OCI-LY1 (cell line): ENCODE measurements at regions not wholly inside any gene's neighbourhood (a gene's known extent, or its start where the extent isn't known, plus 50 kb on each side); places are given as distances from the start of the nearest gene placed in this dataset.

Source experiments
- H2AFZ ChIP-seq: fragments of 200-600 bp; sonication (generic), shearing (Covaris generic); 2 replicates; pipeline ENCODE4 v1.6.0; 2014; ENCODE audit warnings: antibody characterized with exemption, mild to moderate bottlenecking, low read length
- H3F3A ChIP-seq: fragments of 200-600 bp; sonication (generic), shearing (Covaris generic); 2 replicates; pipeline ENCODE4 v1.6.0; 2014; ENCODE audit warnings: mild to moderate bottlenecking, antibody characterized with exemption, low read length, moderate library complexity; ENCODE audit not compliant: insufficient read depth
- H3K27ac ChIP-seq: fragments of 200-600 bp; sonication (generic); 2 replicates; pipeline ENCODE4 v1.5.1; 2014; ENCODE audit warnings: low read length, mixed run types, mild to moderate bottlenecking, low read depth; ENCODE audit not compliant: poor library complexity, severe bottlenecking
- H3K27me3 ChIP-seq: fragments of 200-600 bp; sonication (generic); 2 replicates; pipeline ENCODE4 v1.6.0; 2014; ENCODE audit warnings: antibody characterized with exemption, mild to moderate bottlenecking, low read length, moderate library complexity; ENCODE audit not compliant: insufficient read depth
- H3K36me3 ChIP-seq: fragments of 200-600 bp; sonication (generic); 2 replicates; pipeline ENCODE4 v1.6.1; 2014; ENCODE audit warnings: mild to moderate bottlenecking, antibody characterized with exemption, low read length, moderate library complexity, mixed read lengths; ENCODE audit not compliant: insufficient read depth
- H3K4me1 ChIP-seq: fragments of 200-600 bp; sonication (generic); 2 replicates; pipeline ENCODE4 v1.5.1; 2014; ENCODE audit warnings: mild to moderate bottlenecking, low read length, moderate library complexity; ENCODE audit not compliant: insufficient read depth, severe bottlenecking
- H3K4me2 ChIP-seq: fragments of 200-600 bp; sonication (generic), shearing (Covaris generic); 2 replicates; pipeline ENCODE4 v1.6.1; 2014; ENCODE audit warnings: low read length
- H3K4me3 ChIP-seq: fragments of 200-600 bp; sonication (generic); 2 replicates; pipeline ENCODE4 v1.5.1; 2014; ENCODE audit warnings: low read length, low read depth, mild to moderate bottlenecking, mixed read lengths; ENCODE audit not compliant: poor library complexity, severe bottlenecking
- H3K79me2 ChIP-seq: fragments of 200-600 bp; shearing (Covaris generic); 2 replicates; pipeline ENCODE4 v1.6.1; 2016; ENCODE audit warnings: mixed run types, low read length, mixed read lengths; ENCODE audit not compliant: insufficient read depth
- H3K9ac ChIP-seq: fragments of 200-600 bp; sonication (generic), shearing (Covaris generic); 2 replicates; pipeline ENCODE4 v1.6.1; 2014; ENCODE audit warnings: mild to moderate bottlenecking, low read length, mixed read lengths
- H3K9me2 ChIP-seq: fragments of 200-600 bp; sonication (generic), shearing (Covaris generic); 2 replicates; pipeline ENCODE4 v1.6.1; 2014; ENCODE audit warnings: low read depth, mild to moderate bottlenecking, low read length, mixed read lengths
- H3K9me3 ChIP-seq: fragments of 200-600 bp; shearing (Covaris generic); 2 replicates; pipeline ENCODE4 v1.6.1; 2014; ENCODE audit warnings: low read length, mixed read lengths
- H4K20me1 ChIP-seq: fragments of 200-600 bp; sonication (generic), shearing (Covaris generic); 2 replicates; pipeline ENCODE4 v1.6.0; 2016; ENCODE audit warnings: mild to moderate bottlenecking, low read length; ENCODE audit not compliant: insufficient read depth
- EZH2 ChIP-seq: fragments of 200-600 bp; sonication (generic), shearing (Covaris generic); IDR thresholded peaks from 2 replicates; pipeline ENCODE4 v1.8.0; 2017; ENCODE audit warnings: borderline replicate concordance, mixed run types, mild to moderate bottlenecking, antibody characterized with exemption, low read length, moderate library complexity, mixed read lengths
- TF ChIP-seq, protein P1 (sequence below): fragments of 200-600 bp; sonication (generic), shearing (Covaris generic); IDR thresholded peaks from 2 replicates; pipeline ENCODE4 v1.5.1; 2017; ENCODE audit warnings: mild to moderate bottlenecking, antibody characterized with exemption, low read length, moderate library complexity, mixed read lengths

DNA sequence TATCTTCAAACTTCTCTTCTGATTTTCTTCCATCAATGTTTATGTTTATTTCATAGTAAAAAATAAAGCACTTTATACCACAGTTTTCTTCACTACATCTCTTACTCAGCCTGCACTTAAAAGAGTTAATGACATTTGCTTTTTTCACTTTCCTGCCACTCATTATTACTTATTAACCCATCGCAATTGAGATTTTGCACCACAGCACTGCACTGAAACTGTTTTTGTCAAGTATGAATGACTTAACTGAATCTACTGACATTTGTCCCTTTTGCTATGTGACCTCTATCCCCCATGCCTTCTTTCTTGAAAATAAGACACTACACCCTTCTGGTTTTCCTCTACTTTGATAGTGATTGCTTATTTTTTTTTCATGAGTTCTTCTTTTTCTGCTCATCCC is 739.7 kb upstream of the DPPA4 start:
- H2AFZ ChIP-seq, result no peak overlapping the region
- H4K20me1 ChIP-seq, result no peaks in the 10 kb centered on the region
- no peaks in the 10 kb centered on the region for H3K36me3 ChIP-seq
- no peaks in the 10 kb centered on the region for H3K4me1 ChIP-seq
- no peaks in the 10 kb centered on the region for H3K9me2 ChIP-seq
- no peak overlapping the region for H3K27ac ChIP-seq
- TF ChIP-seq, protein P1, sequence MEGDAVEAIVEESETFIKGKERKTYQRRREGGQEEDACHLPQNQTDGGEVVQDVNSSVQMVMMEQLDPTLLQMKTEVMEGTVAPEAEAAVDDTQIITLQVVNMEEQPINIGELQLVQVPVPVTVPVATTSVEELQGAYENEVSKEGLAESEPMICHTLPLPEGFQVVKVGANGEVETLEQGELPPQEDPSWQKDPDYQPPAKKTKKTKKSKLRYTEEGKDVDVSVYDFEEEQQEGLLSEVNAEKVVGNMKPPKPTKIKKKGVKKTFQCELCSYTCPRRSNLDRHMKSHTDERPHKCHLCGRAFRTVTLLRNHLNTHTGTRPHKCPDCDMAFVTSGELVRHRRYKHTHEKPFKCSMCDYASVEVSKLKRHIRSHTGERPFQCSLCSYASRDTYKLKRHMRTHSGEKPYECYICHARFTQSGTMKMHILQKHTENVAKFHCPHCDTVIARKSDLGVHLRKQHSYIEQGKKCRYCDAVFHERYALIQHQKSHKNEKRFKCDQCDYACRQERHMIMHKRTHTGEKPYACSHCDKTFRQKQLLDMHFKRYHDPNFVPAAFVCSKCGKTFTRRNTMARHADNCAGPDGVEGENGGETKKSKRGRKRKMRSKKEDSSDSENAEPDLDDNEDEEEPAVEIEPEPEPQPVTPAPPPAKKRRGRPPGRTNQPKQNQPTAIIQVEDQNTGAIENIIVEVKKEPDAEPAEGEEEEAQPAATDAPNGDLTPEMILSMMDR, result no peak
- H3K4me3 ChIP-seq, result no peak overlapping the region
- no peak overlapping the region for H3K4me2 ChIP-seq
- no peaks in the 10 kb centered on the region for H3K9me3 ChIP-seq
- H3K79me2 ChIP-seq, result no peaks in the 10 kb centered on the region
- no peaks in the 10 kb centered on the region for H3K27me3 ChIP-seq
- H3F3A ChIP-seq, result no peaks in the 10 kb centered on the region
- no peak overlapping the region for H3K9ac ChIP-seq

DNA sequence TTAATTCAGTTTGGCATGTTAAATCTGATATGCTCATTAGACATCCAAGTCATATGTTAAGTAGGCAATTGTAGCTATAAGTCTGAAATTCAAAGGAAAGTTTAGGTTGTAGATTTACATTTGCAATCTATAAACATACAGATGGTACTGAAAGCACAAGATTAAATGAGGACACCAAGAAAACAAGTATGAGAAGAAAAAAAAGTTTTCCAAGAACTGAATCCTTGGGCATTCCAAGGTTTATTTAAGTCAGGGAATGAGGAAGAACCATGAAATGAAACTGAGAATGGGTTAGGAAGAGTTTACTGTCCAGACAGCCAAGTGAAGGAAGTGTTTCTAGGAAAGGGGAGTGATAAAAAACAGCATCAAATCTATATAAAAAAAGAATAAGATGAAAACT is 756.1 kb upstream of the DPPA4 start:
- Histone ChIP-seq H3K27ac (no peak overlapping the region), H3K27me3 (no peaks in the 10 kb centered on the region), H3K9ac (no peak overlapping the region), H3K4me1 (no peaks in the 10 kb centered on the region), H3K9me2 (no peaks in the 10 kb centered on the region), H3K9me3 (no peaks in the 10 kb centered on the region), H4K20me1 (no peaks in the 10 kb centered on the region), H3K79me2 (no peaks in the 10 kb centered on the region), H2AFZ (no peak overlapping the region), H3K4me3 (no peak overlapping the region), H3F3A (no peaks in the 10 kb centered on the region), H3K36me3 (no peaks in the 10 kb centered on the region), H3K4me2 (no peak overlapping the region)
- TF ChIP-seq EZH2, result no peak
- TF ChIP-seq, protein P1, result no peak

DNA sequence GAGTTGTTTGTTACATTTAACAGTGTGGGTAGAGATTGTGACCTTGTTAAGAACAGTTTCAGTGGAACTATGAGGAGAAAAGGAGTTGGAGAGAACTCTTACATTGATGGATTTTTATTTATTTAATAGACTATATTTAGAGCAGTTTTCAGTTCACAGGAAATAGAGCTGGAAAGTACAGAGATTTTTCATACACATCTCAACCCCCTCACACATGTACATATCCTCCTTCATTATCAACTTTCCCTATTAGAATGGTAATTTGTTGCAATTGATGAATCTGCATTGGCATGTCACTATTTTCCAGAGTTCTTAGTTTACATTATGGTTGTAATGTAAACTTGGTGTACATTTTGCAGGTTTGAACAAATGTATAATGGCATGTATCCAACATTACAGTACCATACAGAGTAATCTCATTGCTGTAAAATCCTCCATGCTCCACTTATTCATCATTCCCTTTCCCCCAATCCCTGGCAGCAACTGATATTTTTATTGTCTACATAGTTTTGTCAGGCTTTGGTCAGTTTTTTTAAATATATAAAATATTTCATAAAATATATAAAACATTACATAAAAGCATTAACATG is 756.6 kb upstream of the DPPA4 start:
- no peaks in the 10 kb centered on the region for H3K36me3 ChIP-seq

More for the DNA sequence above, 756.6 kb upstream of the DPPA4 start:
- Histone ChIP-seq H3K27me3 (no peaks in the 10 kb centered on the region), H3K4me1 (no peaks in the 10 kb centered on the region), H3K9ac (no peak overlapping the region), H2AFZ (no peak overlapping the region), H3K9me3 (no peaks in the 10 kb centered on the region), H3K9me2 (no peaks in the 10 kb centered on the region), H3K79me2 (no peaks in the 10 kb centered on the region), H3K4me3 (no peak overlapping the region), H4K20me1 (no peaks in the 10 kb centered on the region), H3K27ac (no peak overlapping the region), H3K4me2 (no peak overlapping the region), H3F3A (no peaks in the 10 kb centered on the region)
- TF ChIP-seq, protein P1, result no peak
- no peak for TF ChIP-seq EZH2
